Stomach (tissue), 4 donors: ENCODE measurements at regions not wholly inside any gene's neighbourhood (a gene's known extent, or its start where the extent isn't known, plus 50 kb on each side); places are given as distances from the start of the nearest gene placed in this dataset.

ENCODE experiments used
- CTCF ChIP-seq, 7 experiments: fragments of 450-650 bp in 4 of 7; fragments of 200-600 bp in 3 of 7; sonication (generic) in 3 of 7; IDR thresholded peaks; one replicate each; pipeline ENCODE4 v1.5.1; 2016 to 2019; ENCODE audit warnings: antibody characterized with exemption in 7 of 7, control low read depth in 2 of 7, mild to moderate bottlenecking in 1 of 7
- EP300 ChIP-seq: sonication (generic); formaldehyde crosslinking; IDR thresholded peaks from one replicate; pipeline ENCODE4 v1.6.1; 2017; ENCODE audit warnings: antibody characterized with exemption
- POLR2A ChIP-seq, 4 donors: fragments of 450-650 bp; IDR thresholded peaks; one replicate each; pipeline ENCODE4 v1.6.1; 2016; ENCODE audit warnings: antibody characterized with exemption in 4 of 4, control low read depth in 2 of 4, mild to moderate bottlenecking in 1 of 4, moderate library complexity in 1 of 4
- POLR2AphosphoS5 ChIP-seq, 3 donors: sonication (generic); formaldehyde crosslinking; IDR thresholded peaks; one replicate each; pipeline ENCODE4 v1.6.1; 2016; ENCODE audit warnings: antibody characterized with exemption in 3 of 3

GRCh38 chr9:13035822-13036221 is 243.7 kb downstream of the MPDZ start:
- TF ChIP-seq CTCF (IDR thresholded peaks at IDR 0.05) (no peak), POLR2A (IDR thresholded peaks at IDR 0.05) (no peak), POLR2AphosphoS5 (IDR thresholded peaks at IDR 0.05) (no peak), EP300 (no peak)
